Gastroesophageal sphincter (tissue), 3 donors: ENCODE measurements at regions not wholly inside any gene's neighbourhood (a gene's known extent, or its start where the extent isn't known, plus 50 kb on each side); places are given as distances from the start of the nearest gene placed in this dataset.

Experiments
- CTCF ChIP-seq, 4 experiments: fragments of 200-600 bp in 2 of 4; fragments of 450-650 bp in 2 of 4; sonication (generic) in 1 of 4; IDR thresholded peaks; one replicate each; pipeline ENCODE4 v1.5.1; 2017 to 2019; ENCODE audit warnings: antibody characterized with exemption in 4 of 4, mild to moderate bottlenecking in 2 of 4, moderate library complexity in 2 of 4
- EP300 ChIP-seq: sonication (generic); formaldehyde crosslinking; IDR thresholded peaks from one replicate; pipeline ENCODE4 v1.6.1; 2017; ENCODE audit warnings: antibody characterized with exemption, mild to moderate bottlenecking
- POLR2A ChIP-seq, 2 donors: fragments of 450-650 bp; IDR thresholded peaks; one replicate each; pipeline ENCODE4 v1.6.1; 2017; ENCODE audit warnings: antibody characterized with exemption in 2 of 2, mild to moderate bottlenecking in 2 of 2, moderate library complexity in 1 of 2
- POLR2AphosphoS5 ChIP-seq: sonication (generic); formaldehyde crosslinking; IDR thresholded peaks from one replicate; pipeline ENCODE4 v1.6.1; 2017; ENCODE audit warnings: antibody characterized with exemption

GRCh38 chr6:15736297-15736696 is 73.5 kb upstream of the DTNBP1 start:
- TF ChIP-seq CTCF (IDR thresholded peaks at IDR 0.05) (no peak), EP300 (no peak), POLR2A (IDR thresholded peaks at IDR 0.05) (no peak), POLR2AphosphoS5 (no peak)
